ENCODE measurements at regions not wholly inside any gene's neighbourhood (a gene's known extent, or its start where the extent isn't known, plus 50 kb on each side); places are given as distances from the start of the nearest gene placed in this dataset.

DNA sequence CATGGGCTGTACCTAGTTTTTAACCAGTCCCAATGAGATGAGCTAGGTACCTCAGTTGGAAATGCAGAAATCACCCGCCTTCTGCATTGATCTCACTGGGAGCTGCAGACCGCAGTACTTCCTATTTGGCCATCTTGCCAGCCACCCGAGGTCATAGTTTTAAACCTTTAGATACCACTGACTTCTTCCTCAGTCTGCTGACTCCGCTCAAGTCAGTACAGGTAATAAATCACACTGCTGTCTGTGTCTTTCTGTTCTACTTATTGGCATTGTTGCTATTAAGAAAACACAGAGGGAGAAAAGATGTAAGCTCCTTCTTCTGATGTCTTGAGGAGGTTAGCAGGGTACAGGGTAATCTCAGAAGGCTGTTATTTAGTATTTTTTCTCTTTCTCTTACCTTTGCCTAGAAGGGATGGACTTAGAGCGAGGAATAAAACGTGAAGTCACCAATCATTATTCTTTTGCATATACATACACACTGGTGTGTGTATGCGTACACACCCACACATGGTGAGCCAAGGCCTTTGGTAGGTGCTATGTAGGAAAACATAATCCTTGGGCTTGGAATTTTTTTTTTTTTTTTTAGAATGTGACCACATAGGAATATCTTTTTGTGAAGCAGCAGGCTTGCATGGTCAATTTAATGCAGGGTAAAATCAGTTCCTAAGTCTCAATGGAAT, 197.2 kb downstream of the EDEM1 start (continued):
- TF ChIP-seq, protein P1, sequence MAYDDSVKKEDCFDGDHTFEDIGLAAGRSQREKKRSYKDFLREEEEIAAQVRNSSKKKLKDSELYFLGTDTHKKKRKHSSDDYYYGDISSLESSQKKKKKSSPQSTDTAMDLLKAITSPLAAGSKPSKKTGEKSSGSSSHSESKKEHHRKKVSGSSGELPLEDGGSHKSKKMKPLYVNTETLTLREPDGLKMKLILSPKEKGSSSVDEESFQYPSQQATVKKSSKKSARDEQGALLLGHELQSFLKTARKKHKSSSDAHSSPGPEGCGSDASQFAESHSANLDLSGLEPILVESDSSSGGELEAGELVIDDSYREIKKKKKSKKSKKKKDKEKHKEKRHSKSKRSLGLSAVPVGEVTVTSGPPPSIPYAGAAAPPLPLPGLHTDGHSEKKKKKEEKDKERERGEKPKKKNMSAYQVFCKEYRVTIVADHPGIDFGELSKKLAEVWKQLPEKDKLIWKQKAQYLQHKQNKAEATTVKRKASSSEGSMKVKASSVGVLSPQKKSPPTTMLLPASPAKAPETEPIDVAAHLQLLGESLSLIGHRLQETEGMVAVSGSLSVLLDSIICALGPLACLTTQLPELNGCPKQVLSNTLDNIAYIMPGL (CRISPR knock-in tag; IDR thresholded peaks at IDR 0.05; ENCODE audit: borderline replicate concordance in 1 of 2, low read depth in 1 of 2), result no peak

DNA sequence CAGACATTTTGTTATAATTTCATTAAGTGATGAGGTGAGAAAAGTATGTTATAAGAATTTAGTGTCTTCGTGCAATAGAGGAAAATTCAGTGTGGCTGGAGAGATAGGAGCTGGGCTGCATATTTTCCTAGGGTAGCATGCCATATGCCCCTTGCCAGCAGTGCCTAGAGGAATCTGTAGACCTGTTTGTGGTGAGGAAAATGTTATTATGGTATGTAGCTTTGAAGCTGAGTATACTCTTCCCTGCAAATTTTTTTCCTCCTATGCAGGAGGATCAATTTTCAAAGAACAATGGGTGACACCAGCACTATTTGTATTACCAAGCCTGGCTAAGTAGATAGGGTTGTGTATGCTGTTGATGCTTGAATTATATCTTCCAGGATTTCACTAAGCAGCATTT, 200.6 kb downstream of the EDEM1 start:
- TF ChIP-seq EZH2 (conservative IDR thresholded peaks at IDR 0.05; ENCODE audit: low read depth, low read length) (no peak), ZNF234 (CRISPR knock-in tag; conservative IDR thresholded peaks at IDR 0.05) (no peak), AGO1 (IDR thresholded peaks at IDR 0.05; ENCODE audit: low read depth, low read length, poor library complexity, severe bottlenecking) (no peak), ZNF331 (CRISPR knock-in tag; IDR thresholded peaks at IDR 0.05) (no peak), CC2D1A (CRISPR knock-in tag; IDR thresholded peaks at IDR 0.05) (no peak), CHCHD3 (CRISPR knock-in tag; IDR thresholded peaks at IDR 0.05) (no peak)
- Histone ChIP-seq H3K9ac (ENCODE audit: insufficient read depth, low read depth, low read length) (no peak overlapping the region), H4K20me1 (ENCODE audit: insufficient read depth, low read length) (no peaks in the 10 kb centered on the region), H3K36me3 (replicated peaks in 1 of 2; ENCODE audit: control insufficient read depth in 1 of 2, insufficient read depth in 2 of 2, low read length in 2 of 2) (no peaks in the 10 kb centered on the region), H3K27ac (ENCODE audit: extremely low read length, insufficient read depth, low read length) (no peak overlapping the region), H3K79me2 (ENCODE audit: insufficient read depth, low read length) (no peaks in the 10 kb centered on the region), H3K4me1 (ENCODE audit: insufficient read depth, low read length) (no peaks in the 10 kb centered on the region), H2AFZ (ENCODE audit: low read length) (no peak overlapping the region), H3K4me2 (ENCODE audit: low read depth, low read length) (no peak overlapping the region), H3K9me3 (ENCODE audit: low read length) (no peaks in the 10 kb centered on the region), H3K4me3 (replicated peaks in 1 of 3; ENCODE audit: insufficient read depth in 1 of 3, low read depth in 2 of 3, low read length in 3 of 3) (no peak overlapping the region), H3K27me3 (ENCODE audit: control insufficient read depth in 1 of 2, insufficient read depth in 2 of 2, low read length in 2 of 2) (no peaks in the 10 kb centered on the region)
- CTCF ChIA-PET (ENCODE audit: low intra/inter-chr PET ratio, low total read pairs), result no interaction called here
- no TSS peak for BruUV-seq (replicated peaks)
- intact Hi-C loops (cut with micrococcal nuclease; ENCODE audit: unreplicated experiment), result no loop called here
- POLR2A ChIA-PET, result no interaction called here
- 35% methylated on average over 1 of the region's 1 CpG for WGBS (ENCODE audit: low lambda C conversion rate)
- DNase-seq (ENCODE audit: low spot score) (no peak), FAIRE-seq (no peak), ATAC-seq (no peak)
- in situ Hi-C loops (cut with HindIII; ENCODE audit: extremely low pct_ligation_motif_present, low pct_unique_long_range_greater_than_20kb), result no loop called here
